ENCODE measurements at regions not wholly inside any gene's neighbourhood (a gene's known extent, or its start where the extent isn't known, plus 50 kb on each side); places are given as distances from the start of the nearest gene placed in this dataset.

GRCh38 chr3:74443102-74443501 is 171.4 kb downstream of the CNTN3 start:
- no peak for TF ChIP-seq REST (IDR thresholded peaks at IDR 0.05; ENCODE audit: insufficient read depth in 1 of 2, low read depth in 2 of 2, low read length in 2 of 2)
- TF ChIP-seq TAF1 (IDR thresholded peaks at IDR 0.05; ENCODE audit: borderline replicate concordance, insufficient read depth, low read length) = no peak
- no peak for TF ChIP-seq POLR2AphosphoS5 (IDR thresholded peaks at IDR 0.05; ENCODE audit: low read depth, low read length)
- TF ChIP-seq FOXP2 (optimal IDR thresholded peaks at IDR 0.05; ENCODE audit: borderline replicate concordance, extremely low read depth, extremely low read length, insufficient read depth) = no peak

Data from PFSK-1 (cell line).